Keratinocyte (primary cell): ENCODE measurements at regions not wholly inside any gene's neighbourhood (a gene's known extent, or its start where the extent isn't known, plus 50 kb on each side); places are given as distances from the start of the nearest gene placed in this dataset.

ENCODE experiments used
- DNase-seq: peaks from one replicate; pipeline ENCODE4 v3.0.0-alpha.2; 2011; ENCODE audit warnings: low read depth, missing footprints, low spot score
- FAIRE-seq: peaks from 2 replicates; lab custom pipeline; 2011; peaks lifted over from hg19 to GRCh38; lab: Jason Lieb, UNC
- H2AFZ ChIP-seq: 2 replicates; pipeline ENCODE4 v1.6.0; 2012; ENCODE audit warnings: low read length, control low read depth, inconsistent platforms; ENCODE audit not compliant: control insufficient read depth
- H3K27ac ChIP-seq: 2 replicates; pipeline ENCODE4 v1.5.1; 2011; ENCODE audit warnings: low read length; ENCODE audit not compliant: control insufficient read depth, insufficient read depth
- H3K27me3 ChIP-seq: 3 replicates; pipeline ENCODE4 v1.6.0; 2011; ENCODE audit warnings: low read length; ENCODE audit not compliant: control insufficient read depth, insufficient read depth; ENCODE audit errors: extremely low read depth
- H3K36me3 ChIP-seq, 2 experiments: 2 replicates in 1 of 2; 3 replicates in 1 of 2; pipeline ENCODE4 v1.5.1; 2011; ENCODE audit warnings: low read length in 2 of 2, mild to moderate bottlenecking in 1 of 2; ENCODE audit not compliant: control insufficient read depth in 2 of 2, insufficient read depth in 2 of 2; ENCODE audit errors: extremely low read depth in 1 of 2
- H3K4me1 ChIP-seq: 3 replicates; pipeline ENCODE4 v1.5.1; 2011; ENCODE audit warnings: low read length; ENCODE audit not compliant: control insufficient read depth, insufficient read depth; ENCODE audit errors: extremely low read depth
- H3K4me2 ChIP-seq: 3 replicates; pipeline ENCODE4 v1.6.0; 2011; ENCODE audit warnings: low read depth, low read length; ENCODE audit not compliant: control insufficient read depth, insufficient read depth; ENCODE audit errors: extremely low read depth
- H3K4me3 ChIP-seq, 3 experiments: fragments of 200-600 bp in 1 of 3; sonication (generic) in 1 of 3; 2 replicates in 2 of 3; 3 replicates in 1 of 3; pipeline ENCODE4 v1.5.1; 2011 to 2016; ENCODE audit warnings: low read length in 3 of 3, mild to moderate bottlenecking in 3 of 3, control low read depth in 2 of 3, inconsistent platforms in 1 of 3, low read depth in 1 of 3, mixed read lengths in 1 of 3, mixed run types in 1 of 3, moderate library complexity in 1 of 3; ENCODE audit not compliant: control insufficient read depth in 2 of 3, insufficient read depth in 2 of 3; ENCODE audit errors: extremely low read depth in 1 of 3
- H3K79me2 ChIP-seq: 2 replicates; pipeline ENCODE4 v1.6.0; 2012; ENCODE audit warnings: low read length; ENCODE audit not compliant: control insufficient read depth, insufficient read depth
- H3K9ac ChIP-seq: 3 replicates; pipeline ENCODE4 v1.6.0; 2011; ENCODE audit warnings: low read length; ENCODE audit not compliant: control insufficient read depth, insufficient read depth; ENCODE audit errors: extremely low read depth
- H3K9me1 ChIP-seq: 3 replicates; pipeline ENCODE4 v1.6.0; 2011; ENCODE audit warnings: low read length; ENCODE audit not compliant: control insufficient read depth, insufficient read depth; ENCODE audit errors: extremely low read depth
- H3K9me3 ChIP-seq: 2 replicates; pipeline ENCODE4 v1.5.1; 2012; ENCODE audit warnings: low read depth, low read length; ENCODE audit not compliant: control insufficient read depth
- H4K20me1 ChIP-seq: 3 replicates; pipeline ENCODE4 v1.6.0; 2011; ENCODE audit warnings: low read length; ENCODE audit not compliant: control insufficient read depth, insufficient read depth; ENCODE audit errors: extremely low read depth
- EZH2 ChIP-seq: IDR thresholded peaks from one replicate; pipeline ENCODE4 v1.6.1; 2012; ENCODE audit warnings: inconsistent platforms, mild to moderate bottlenecking, low read length, moderate library complexity
- dilution Hi-C: fragments of 300-500 bp; cut with MboI; formaldehyde crosslinking; loops from one replicate; pipeline ENCODE4 v1.7.0; 2020; ENCODE audit warnings: low sequenced_read_pairs; ENCODE audit not compliant: extremely low pct_ligation_motif_present
- TF ChIP-seq, protein P1 (sequence below), 3 experiments: IDR thresholded peaks in 1 of 3; conservative IDR thresholded peaks in 1 of 3; optimal IDR thresholded peaks in 1 of 3; 2 replicates in 2 of 3; 3 replicates in 1 of 3; pipeline versions ENCODE3 to v1.5.1; 2011; ENCODE audit warnings: low read length in 3 of 3, mild to moderate bottlenecking in 3 of 3, moderate library complexity in 2 of 3, control low read depth in 1 of 3, inconsistent platforms in 1 of 3; ENCODE audit not compliant: insufficient read depth in 2 of 3; ENCODE audit errors: extremely low read depth in 1 of 3

DNA sequence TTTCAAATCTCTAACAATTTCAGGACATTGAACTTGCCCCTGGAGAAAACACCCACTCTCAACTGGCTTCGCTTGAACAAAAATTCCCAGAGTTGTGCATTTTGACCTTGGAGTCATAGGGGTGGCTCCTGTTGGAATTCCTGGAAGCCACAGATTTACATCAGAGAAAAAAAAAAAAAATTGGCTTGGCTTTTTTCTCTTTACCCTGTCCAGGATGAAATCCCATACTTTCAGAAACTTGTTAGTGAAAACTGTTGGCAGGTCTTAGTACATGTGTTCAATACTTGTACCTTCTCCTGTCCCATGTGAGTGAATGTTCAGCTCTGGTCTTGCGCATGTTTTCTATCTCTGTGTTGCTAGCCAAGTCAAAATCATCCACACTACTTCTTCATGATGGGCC is 228.8 kb downstream of the TGFB2 start:
- Histone ChIP-seq H3K4me3 (no peak overlapping the region), H3K4me1 (peaks cover 9% of the 10 kb centered on the region), H3K9me1 (no peaks in the 10 kb centered on the region), H3K27ac (no peak overlapping the region), H2AFZ (no peak overlapping the region), H3K9ac (no peak overlapping the region), H3K4me2 (no peak overlapping the region), H3K79me2 (no peaks in the 10 kb centered on the region), H3K9me3 (no peaks in the 10 kb centered on the region), H3K27me3 (no peaks in the 10 kb centered on the region), H4K20me1 (no peaks in the 10 kb centered on the region), H3K36me3 (no peaks in the 10 kb centered on the region)
- DNase-seq (no peak), FAIRE-seq (no peak)
- dilution Hi-C loops = no loop called here
- TF ChIP-seq EZH2 = no peak
- TF ChIP-seq, protein P1, sequence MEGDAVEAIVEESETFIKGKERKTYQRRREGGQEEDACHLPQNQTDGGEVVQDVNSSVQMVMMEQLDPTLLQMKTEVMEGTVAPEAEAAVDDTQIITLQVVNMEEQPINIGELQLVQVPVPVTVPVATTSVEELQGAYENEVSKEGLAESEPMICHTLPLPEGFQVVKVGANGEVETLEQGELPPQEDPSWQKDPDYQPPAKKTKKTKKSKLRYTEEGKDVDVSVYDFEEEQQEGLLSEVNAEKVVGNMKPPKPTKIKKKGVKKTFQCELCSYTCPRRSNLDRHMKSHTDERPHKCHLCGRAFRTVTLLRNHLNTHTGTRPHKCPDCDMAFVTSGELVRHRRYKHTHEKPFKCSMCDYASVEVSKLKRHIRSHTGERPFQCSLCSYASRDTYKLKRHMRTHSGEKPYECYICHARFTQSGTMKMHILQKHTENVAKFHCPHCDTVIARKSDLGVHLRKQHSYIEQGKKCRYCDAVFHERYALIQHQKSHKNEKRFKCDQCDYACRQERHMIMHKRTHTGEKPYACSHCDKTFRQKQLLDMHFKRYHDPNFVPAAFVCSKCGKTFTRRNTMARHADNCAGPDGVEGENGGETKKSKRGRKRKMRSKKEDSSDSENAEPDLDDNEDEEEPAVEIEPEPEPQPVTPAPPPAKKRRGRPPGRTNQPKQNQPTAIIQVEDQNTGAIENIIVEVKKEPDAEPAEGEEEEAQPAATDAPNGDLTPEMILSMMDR (optimal IDR thresholded peaks at IDR 0.05 in 1 of 3, IDR thresholded peaks at IDR 0.05 in 1 of 3, conservative IDR thresholded peaks at IDR 0.05 in 1 of 3; ENCODE audit: extremely low read depth in 1 of 3, insufficient read depth in 2 of 3, low read length in 3 of 3) = no peak

DNA sequence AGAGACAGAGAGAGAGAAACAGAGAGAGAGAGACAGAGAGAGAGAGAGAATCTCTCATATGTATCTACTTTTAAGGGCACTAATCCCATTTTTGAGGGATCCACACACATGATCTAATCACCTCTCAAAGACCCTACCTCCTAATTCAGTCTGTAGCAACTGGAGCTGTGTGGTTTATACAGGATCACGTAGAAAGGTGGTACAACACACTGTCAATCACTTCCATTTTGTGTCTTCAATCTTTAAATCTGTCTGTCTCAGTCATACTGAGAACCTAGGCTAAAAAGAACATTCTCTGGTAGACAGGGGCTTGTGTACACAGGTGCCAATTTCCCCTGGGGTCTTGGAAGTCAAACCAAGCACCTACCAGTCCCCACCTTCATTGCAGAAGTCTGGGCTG is 229.9 kb downstream of the TGFB2 start:
- H2AFZ ChIP-seq = no peak overlapping the region

More for the DNA sequence above, 229.9 kb downstream of the TGFB2 start:
- H3K27me3 ChIP-seq = no peaks in the 10 kb centered on the region
- peak overlapping the region; percentile 2 for H3K27ac ChIP-seq
- no peak overlapping the region for H3K4me2 ChIP-seq
- no peak for TF ChIP-seq EZH2
- TF ChIP-seq, protein P1 (optimal IDR thresholded peaks at IDR 0.05 in 1 of 3, IDR thresholded peaks at IDR 0.05 in 1 of 3, conservative IDR thresholded peaks at IDR 0.05 in 1 of 3; ENCODE audit: extremely low read depth in 1 of 3, insufficient read depth in 2 of 3, low read length in 3 of 3) = no peak
- peaks cover 9% of the 10 kb centered on the region for H3K4me1 ChIP-seq
- no peak overlapping the region for H3K9ac ChIP-seq
- DNase-seq (no peak), FAIRE-seq (peak; percentile 52)
- no peaks in the 10 kb centered on the region for H3K9me3 ChIP-seq
- H3K4me3 ChIP-seq = no peak overlapping the region
- H3K79me2 ChIP-seq = no peaks in the 10 kb centered on the region
- H3K9me1 ChIP-seq = no peaks in the 10 kb centered on the region
- dilution Hi-C loops = no loop called here
- no peaks in the 10 kb centered on the region for H3K36me3 ChIP-seq
- H4K20me1 ChIP-seq = no peaks in the 10 kb centered on the region
